IMR-90 (cell line): ENCODE measurements at regions not wholly inside any gene's neighbourhood (a gene's known extent, or its start where the extent isn't known, plus 50 kb on each side); places are given as distances from the start of the nearest gene placed in this dataset.

Experiments used
- MAZ ChIP-seq: IDR thresholded peaks from 2 replicates; pipeline ENCODE4 v1.6.1; 2012; ENCODE audit warnings: low read depth, mild to moderate bottlenecking, low read length, improper control_type of control experiment, moderate library complexity, borderline replicate concordance
- POLR2A ChIP-seq: IDR thresholded peaks from 2 replicates; pipeline ENCODE4 v1.6.1; 2012; ENCODE audit warnings: mild to moderate bottlenecking, low read depth, low read length
- RFX5 ChIP-seq: IDR thresholded peaks from 2 replicates; pipeline ENCODE4 v1.8.0; 2012; ENCODE audit warnings: low read depth, mild to moderate bottlenecking, low read length, moderate library complexity
- SMC3 ChIP-seq: fragments of 150-350 bp; IDR thresholded peaks from 2 replicates; pipeline ENCODE4 v1.6.1; 2016; ENCODE audit warnings: low read depth, mild to moderate bottlenecking, antibody characterized with exemption, low read length, moderate library complexity
- TF ChIP-seq, protein P1 (sequence below): conservative IDR thresholded peaks from 2 replicates; pipeline ENCODE4 v1.5.1; 2012; ENCODE audit warnings: mild to moderate bottlenecking, low read depth, low read length, improper control_type of control experiment

DNA sequence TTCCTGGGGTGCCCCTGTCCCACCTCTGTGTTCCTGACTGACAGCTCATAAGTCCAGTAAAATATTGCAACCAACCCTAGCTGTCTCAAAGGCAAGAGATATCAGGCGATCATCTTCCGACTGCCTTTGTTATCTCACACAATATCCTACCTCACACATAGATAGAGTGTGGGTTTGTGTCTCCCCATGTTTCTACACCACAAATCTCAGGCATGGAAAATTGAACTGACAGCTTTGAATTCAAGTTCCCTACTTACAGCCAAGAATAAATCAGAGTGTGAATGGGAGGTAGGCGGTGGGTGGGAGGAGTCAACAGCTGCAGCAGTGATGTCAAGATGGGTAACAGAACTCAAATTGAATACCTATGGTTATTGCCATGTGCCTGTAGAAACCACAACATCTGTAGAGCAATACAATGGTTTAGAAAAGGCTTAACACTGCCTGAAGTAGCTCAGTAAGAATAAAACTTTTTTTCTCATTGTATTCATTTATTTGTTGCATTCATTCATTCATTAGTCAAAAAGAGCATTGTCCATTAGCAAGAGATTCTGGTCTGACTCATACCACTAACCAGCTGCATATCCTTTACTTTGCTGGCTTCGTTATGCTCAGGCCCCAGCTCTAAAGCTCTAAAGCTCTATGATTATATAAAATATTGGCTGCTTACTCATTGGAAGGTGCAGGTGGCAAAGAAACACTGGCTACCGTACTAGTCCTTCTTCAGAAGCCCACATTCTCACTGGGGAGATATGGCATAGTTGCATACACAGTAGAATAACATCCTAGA is 108.2 kb upstream of the DMAC1 start:
- TF ChIP-seq, protein P1, sequence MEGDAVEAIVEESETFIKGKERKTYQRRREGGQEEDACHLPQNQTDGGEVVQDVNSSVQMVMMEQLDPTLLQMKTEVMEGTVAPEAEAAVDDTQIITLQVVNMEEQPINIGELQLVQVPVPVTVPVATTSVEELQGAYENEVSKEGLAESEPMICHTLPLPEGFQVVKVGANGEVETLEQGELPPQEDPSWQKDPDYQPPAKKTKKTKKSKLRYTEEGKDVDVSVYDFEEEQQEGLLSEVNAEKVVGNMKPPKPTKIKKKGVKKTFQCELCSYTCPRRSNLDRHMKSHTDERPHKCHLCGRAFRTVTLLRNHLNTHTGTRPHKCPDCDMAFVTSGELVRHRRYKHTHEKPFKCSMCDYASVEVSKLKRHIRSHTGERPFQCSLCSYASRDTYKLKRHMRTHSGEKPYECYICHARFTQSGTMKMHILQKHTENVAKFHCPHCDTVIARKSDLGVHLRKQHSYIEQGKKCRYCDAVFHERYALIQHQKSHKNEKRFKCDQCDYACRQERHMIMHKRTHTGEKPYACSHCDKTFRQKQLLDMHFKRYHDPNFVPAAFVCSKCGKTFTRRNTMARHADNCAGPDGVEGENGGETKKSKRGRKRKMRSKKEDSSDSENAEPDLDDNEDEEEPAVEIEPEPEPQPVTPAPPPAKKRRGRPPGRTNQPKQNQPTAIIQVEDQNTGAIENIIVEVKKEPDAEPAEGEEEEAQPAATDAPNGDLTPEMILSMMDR = no peak
- TF ChIP-seq POLR2A (no peak), RFX5 (no peak), SMC3 (no peak), MAZ (no peak)
